ENCODE measurements at regions not wholly inside any gene's neighbourhood (a gene's known extent, or its start where the extent isn't known, plus 50 kb on each side); places are given as distances from the start of the nearest gene placed in this dataset.

GRCh38 chr2:78416625-78417300 is 608.7 kb upstream of the REG3G start:
- TF ChIP-seq CTCF (IDR thresholded peaks at IDR 0.05) (no peak), EP300 (IDR thresholded peaks at IDR 0.05; ENCODE audit: low read depth) (no peak)

Data from transverse colon (tissue), 3 donors.